RWPE1 (cell line): ENCODE measurements at regions not wholly inside any gene's neighbourhood (a gene's known extent, or its start where the extent isn't known, plus 50 kb on each side); places are given as distances from the start of the nearest gene placed in this dataset.

Experiments used
- CTCF ChIA-PET: fragments of 350-600 bp; sonication (Branson Sonifier 250); formaldehyde crosslinking; extraction: SDS; loops from one replicate; lab custom pipeline; 2021; lab: Yijun Ruan, JAX
- POLR2A ChIA-PET: fragments of 400-600 bp; formaldehyde crosslinking; extraction: SDS; loops from one replicate; lab custom pipeline; 2020; ENCODE audit warnings: antibody characterized with exemption; ENCODE audit not compliant: low non-redundant PET; lab: Yijun Ruan, JAX
- DNase-seq: peaks from one replicate; pipeline ENCODE4 v3.0.0; 2012; ENCODE audit warnings: low spot score
- H3K27ac ChIP-seq: fragments of 450-650 bp; 2 replicates; pipeline ENCODE4 v1.5.1; 2017
- CTCF ChIP-seq: fragments of 450-650 bp; conservative IDR thresholded peaks from 2 replicates; pipeline ENCODE4 v1.5.1; 2017; ENCODE audit warnings: low read depth, mild to moderate bottlenecking

GRCh38 chr2:157995117-157995516, 106.6 kb upstream of the UPP2 start:
- CTCF ChIA-PET: interaction anchor here (0.6 to 0.7 kb wide), 2 partner anchors 366 to 377 kb away, joined by 4 to 5 read pairs; no protein-coding TSS in a partner anchor
- DNase-seq: no peak
- TF ChIP-seq CTCF: no peak
- POLR2A ChIA-PET: no interaction called here
- no peak overlapping the region for H3K27ac ChIP-seq

DNA sequence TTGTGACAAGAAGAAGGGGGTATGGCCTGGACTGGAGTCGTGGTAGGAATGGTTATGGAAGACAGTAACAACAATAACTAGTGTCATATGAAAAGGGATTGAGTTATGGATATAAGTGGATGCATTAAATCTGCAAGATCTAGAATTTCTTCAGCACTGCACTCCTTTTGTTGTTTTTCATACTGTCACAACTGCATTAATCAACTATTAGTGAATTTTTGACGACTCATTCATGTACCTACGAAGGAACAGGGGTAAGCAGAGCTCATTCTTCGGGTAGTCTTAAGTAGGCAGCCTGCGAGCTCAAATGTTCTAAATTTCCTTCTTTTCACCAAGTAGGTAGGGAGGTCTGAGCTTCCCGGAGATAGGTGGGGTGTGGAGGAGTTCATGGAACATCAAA, 109.7 kb upstream of the UPP2 start:
- no peak for TF ChIP-seq CTCF
- POLR2A ChIA-PET: no interaction called here
- no peak overlapping the region for H3K27ac ChIP-seq
- CTCF ChIA-PET: interaction anchor here (0.6 kb wide), 1 partner anchor 783 kb away, joined by 6 read pairs; no protein-coding TSS in a partner anchor
- DNase-seq: no peak

DNA sequence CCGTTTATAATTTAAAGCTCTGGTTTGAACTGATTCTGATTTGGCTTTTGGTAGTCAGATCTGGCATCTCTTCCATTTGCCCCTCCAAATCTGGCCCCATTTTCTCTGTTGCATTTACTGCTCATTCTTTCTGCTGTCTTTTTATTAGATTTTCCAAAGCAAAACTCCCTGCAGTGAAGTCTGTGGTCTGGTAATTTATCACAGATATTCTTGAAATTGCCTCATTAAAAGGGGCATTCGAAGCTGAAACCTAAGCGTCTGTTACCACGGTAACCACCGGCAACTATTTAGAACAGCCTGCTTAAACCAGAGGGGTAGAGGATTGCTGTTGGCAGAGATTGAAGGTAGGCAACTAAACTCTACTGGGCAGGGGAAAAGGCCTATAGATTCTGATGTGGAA, 111.5 kb upstream of the UPP2 start:
- ChIA-PET CTCF (interaction anchor here (1.0 kb wide), 1 partner anchor 212 kb away, joined by 4 read pairs; no protein-coding TSS in a partner anchor), POLR2A (no interaction called here)
- no peak for TF ChIP-seq CTCF
- H3K27ac ChIP-seq: no peak overlapping the region
- DNase-seq: no peak

DNA sequence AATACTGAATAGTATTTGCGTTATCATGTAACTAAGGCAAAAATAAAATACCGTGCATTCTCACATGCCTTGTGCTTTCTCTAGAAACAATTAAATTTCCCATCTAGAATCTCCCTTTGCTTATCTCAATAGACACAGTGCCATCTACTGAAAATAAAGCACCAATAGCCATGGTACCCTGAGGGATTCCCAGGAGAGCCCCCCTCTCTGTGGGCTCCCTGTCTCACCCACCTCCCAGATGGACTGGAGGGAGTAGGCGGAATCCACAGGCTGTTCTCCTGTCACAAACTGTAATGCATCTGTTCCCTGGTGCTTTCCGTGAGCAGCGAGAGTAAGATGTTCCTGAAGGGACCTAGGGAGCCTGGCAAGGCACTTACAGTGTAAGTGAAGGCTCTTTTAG, 112.4 kb upstream of the UPP2 start:
- TF ChIP-seq CTCF: no peak
- ChIA-PET CTCF (no interaction called here), POLR2A (no interaction called here)
- no peak for DNase-seq
- no peak overlapping the region for H3K27ac ChIP-seq

GRCh38 chr2:157986761-157987160, 110.6 kb upstream of the ACVR1 start:
- H3K27ac ChIP-seq: no peak overlapping the region
- CTCF ChIA-PET: no interaction called here
- POLR2A ChIA-PET: no interaction called here
- DNase-seq: no peak
- TF ChIP-seq CTCF: no peak

- ChIA-PET POLR2A (no interaction called here), CTCF (no interaction called here)
- no peak for TF ChIP-seq CTCF
- no peak for DNase-seq
- no peak overlapping the region for H3K27ac ChIP-seq
Observed at GRCh38 chr2:157984866-157985265, 108.7 kb upstream of the ACVR1 start.
